ENCODE measurements at regions not wholly inside any gene's neighbourhood (a gene's known extent, or its start where the extent isn't known, plus 50 kb on each side); places are given as distances from the start of the nearest gene placed in this dataset.

GRCh38 chr5:30908356-30908755 is 285.1 kb upstream of the CDH6 start:
- Mint-ChIP-seq H3K27me3 (ENCODE audit: insufficient read depth, low read depth) (peaks cover 5% of the 10 kb centered on the region), H3K4me3 (no peak overlapping the region), H3K27ac (no peak overlapping the region), H3K36me3 (no peaks in the 10 kb centered on the region), H3K4me1 (no peaks in the 10 kb centered on the region), H3K9me3 (peaks cover 5% of the 10 kb centered on the region)
- H2AFZ ChIP-seq (replicated peaks): no peak overlapping the region
- H3K4me2 ChIP-seq: no peak overlapping the region
- H4K20me1 ChIP-seq (ENCODE audit: low read depth): no peaks in the 10 kb centered on the region
- no peak for TF ChIP-seq CTCF (IDR thresholded peaks at IDR 0.05)
- TF ChIP-seq EZH2 (IDR thresholded peaks at IDR 0.05): no peak
- no peak for TF ChIP-seq EZH2phosphoT487 (IDR thresholded peaks at IDR 0.05)
- no peak overlapping the region for H3K9ac ChIP-seq
- peak; percentile 19 for DNase-seq (ENCODE audit: low spot score)
- H3K4me3 ChIP-seq: no peak overlapping the region
- H3K27me3 ChIP-seq: no peaks in the 10 kb centered on the region
- no peak overlapping the region for H3K27ac ChIP-seq
- H3K4me1 ChIP-seq: no peaks in the 10 kb centered on the region
- H3K79me2 ChIP-seq (ENCODE audit: low read depth): no peaks in the 10 kb centered on the region
- H3K9me3 ChIP-seq (ENCODE audit: low read depth): no peaks in the 10 kb centered on the region
- H3F3A ChIP-seq (ENCODE audit: low read depth): no peaks in the 10 kb centered on the region
- no peaks in the 10 kb centered on the region for H3K36me3 ChIP-seq

GRCh38 chr5:30900367-30900766 is 293.1 kb upstream of the CDH6 start:
- H2AFZ ChIP-seq (replicated peaks): no peak overlapping the region
- no peak overlapping the region for H3K27ac Mint-ChIP-seq
- peaks cover 7% of the 10 kb centered on the region for H3K4me1 Mint-ChIP-seq
- H3K4me1 ChIP-seq: peaks cover 4% of the 10 kb centered on the region
- no peaks in the 10 kb centered on the region for H4K20me1 ChIP-seq (ENCODE audit: low read depth)
- H3K27me3 Mint-ChIP-seq (ENCODE audit: insufficient read depth, low read depth): peaks cover 2% of the 10 kb centered on the region
- H3K4me3 ChIP-seq: no peak overlapping the region
- H3K36me3 ChIP-seq: no peaks in the 10 kb centered on the region
- H3K27me3 ChIP-seq: no peaks in the 10 kb centered on the region
- no peak overlapping the region for H3K4me2 ChIP-seq
- H3K9me3 ChIP-seq (ENCODE audit: low read depth): no peaks in the 10 kb centered on the region
- H3K79me2 ChIP-seq (ENCODE audit: low read depth): no peaks in the 10 kb centered on the region
- H3K36me3 Mint-ChIP-seq: no peaks in the 10 kb centered on the region
- no peak overlapping the region for H3K9ac ChIP-seq
- no peak overlapping the region for H3K27ac ChIP-seq
- no peak for DNase-seq (ENCODE audit: low spot score)
- TF ChIP-seq EZH2 (IDR thresholded peaks at IDR 0.05) (no peak), CTCF (IDR thresholded peaks at IDR 0.05) (no peak), EZH2phosphoT487 (IDR thresholded peaks at IDR 0.05) (no peak)
- no peaks in the 10 kb centered on the region for H3K9me3 Mint-ChIP-seq
- no peaks in the 10 kb centered on the region for H3F3A ChIP-seq (ENCODE audit: low read depth)
- H3K4me3 Mint-ChIP-seq: no peak overlapping the region

GRCh38 chr5:30894811-30895210 is 298.7 kb upstream of the CDH6 start:
- no peak for DNase-seq (ENCODE audit: low spot score)
- Mint-ChIP-seq H3K27me3 (ENCODE audit: insufficient read depth, low read depth) (peaks cover 2% of the 10 kb centered on the region), H3K36me3 (no peaks in the 10 kb centered on the region), H3K27ac (no peak overlapping the region), H3K4me3 (no peak overlapping the region), H3K4me1 (peaks cover 13% of the 10 kb centered on the region), H3K9me3 (peaks cover 3% of the 10 kb centered on the region)
- Histone ChIP-seq H3K27me3 (no peaks in the 10 kb centered on the region), H3K9ac (no peak overlapping the region), H3K79me2 (ENCODE audit: low read depth) (no peaks in the 10 kb centered on the region), H3K4me2 (no peak overlapping the region), H3K9me3 (ENCODE audit: low read depth) (no peaks in the 10 kb centered on the region), H3K4me1 (peaks cover 4% of the 10 kb centered on the region), H3K36me3 (no peaks in the 10 kb centered on the region), H2AFZ (replicated peaks) (no peak overlapping the region), H4K20me1 (ENCODE audit: low read depth) (no peaks in the 10 kb centered on the region), H3K4me3 (no peak overlapping the region), H3F3A (ENCODE audit: low read depth) (no peaks in the 10 kb centered on the region), H3K27ac (no peak overlapping the region)
- TF ChIP-seq EZH2phosphoT487 (IDR thresholded peaks at IDR 0.05) (no peak), CTCF (IDR thresholded peaks at IDR 0.05) (no peak), EZH2 (IDR thresholded peaks at IDR 0.05) (no peak)
